ENCODE measurements at regions not wholly inside any gene's neighbourhood (a gene's known extent, or its start where the extent isn't known, plus 50 kb on each side); places are given as distances from the start of the nearest gene placed in this dataset.

DNA sequence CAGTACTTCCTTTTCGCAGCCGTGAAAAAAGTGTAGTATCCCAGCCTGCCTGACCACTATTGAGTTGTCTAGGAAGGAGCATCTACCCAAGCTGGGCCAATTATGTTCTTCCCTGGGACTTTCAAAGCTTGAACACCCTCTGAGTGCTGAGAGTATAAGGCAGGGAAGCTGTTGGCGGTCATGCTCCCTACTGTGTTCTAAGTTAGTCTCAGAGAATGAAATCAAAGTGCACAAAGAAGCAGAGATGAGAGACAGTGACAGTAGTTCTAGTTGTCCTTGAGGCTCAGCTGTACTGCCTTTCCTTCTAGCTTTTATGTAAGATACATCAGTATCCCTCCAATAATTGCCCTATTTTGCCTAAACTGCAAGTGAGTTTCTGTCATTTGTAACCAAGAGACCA lies 427.1 kb upstream of the SEL1L start:
- TF ChIP-seq, protein P1, sequence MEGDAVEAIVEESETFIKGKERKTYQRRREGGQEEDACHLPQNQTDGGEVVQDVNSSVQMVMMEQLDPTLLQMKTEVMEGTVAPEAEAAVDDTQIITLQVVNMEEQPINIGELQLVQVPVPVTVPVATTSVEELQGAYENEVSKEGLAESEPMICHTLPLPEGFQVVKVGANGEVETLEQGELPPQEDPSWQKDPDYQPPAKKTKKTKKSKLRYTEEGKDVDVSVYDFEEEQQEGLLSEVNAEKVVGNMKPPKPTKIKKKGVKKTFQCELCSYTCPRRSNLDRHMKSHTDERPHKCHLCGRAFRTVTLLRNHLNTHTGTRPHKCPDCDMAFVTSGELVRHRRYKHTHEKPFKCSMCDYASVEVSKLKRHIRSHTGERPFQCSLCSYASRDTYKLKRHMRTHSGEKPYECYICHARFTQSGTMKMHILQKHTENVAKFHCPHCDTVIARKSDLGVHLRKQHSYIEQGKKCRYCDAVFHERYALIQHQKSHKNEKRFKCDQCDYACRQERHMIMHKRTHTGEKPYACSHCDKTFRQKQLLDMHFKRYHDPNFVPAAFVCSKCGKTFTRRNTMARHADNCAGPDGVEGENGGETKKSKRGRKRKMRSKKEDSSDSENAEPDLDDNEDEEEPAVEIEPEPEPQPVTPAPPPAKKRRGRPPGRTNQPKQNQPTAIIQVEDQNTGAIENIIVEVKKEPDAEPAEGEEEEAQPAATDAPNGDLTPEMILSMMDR (IDR thresholded peaks at IDR 0.05) = no peak
- no peak for TF ChIP-seq POLR2A (IDR thresholded peaks at IDR 0.05)
